ENCODE measurements at regions not wholly inside any gene's neighbourhood (a gene's known extent, or its start where the extent isn't known, plus 50 kb on each side); places are given as distances from the start of the nearest gene placed in this dataset.

DNA sequence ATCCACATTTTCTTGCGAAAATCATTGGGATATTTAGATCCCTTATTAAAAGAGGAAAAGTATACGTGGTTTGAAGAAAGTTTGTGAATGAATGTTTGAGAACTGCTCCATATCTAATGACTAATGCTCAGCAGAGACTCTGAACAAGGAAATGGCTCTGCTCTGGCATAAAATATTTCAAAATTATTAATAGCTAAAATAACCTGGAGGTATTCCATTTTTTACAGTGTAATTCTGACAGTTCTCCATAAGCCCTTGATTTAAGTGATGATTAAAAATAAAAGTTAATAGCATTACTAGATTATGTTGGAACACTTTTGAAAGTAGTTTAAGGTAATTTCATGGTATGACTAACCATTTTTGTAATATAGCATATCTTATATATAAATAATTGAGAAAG, 1276.9 kb upstream of the TENM3 start:
- Histone ChIP-seq H3K4me1 (ENCODE audit: control insufficient read depth, insufficient read depth, low read length) (no peaks in the 10 kb centered on the region), H3K27me3 (ENCODE audit: control insufficient read depth, insufficient read depth, low read length) (no peaks in the 10 kb centered on the region), H3K4me3 (ENCODE audit: low read length) (no peak overlapping the region), H3K36me3 (ENCODE audit: control insufficient read depth, insufficient read depth, low read length) (no peaks in the 10 kb centered on the region), H3K27ac (ENCODE audit: low read length) (no peak overlapping the region), H3K9me3 (ENCODE audit: control insufficient read depth, low read depth, low read length) (no peaks in the 10 kb centered on the region)
- no peak for DNase-seq
- 100% methylated on average over 2 of the region's 2 CpGs for WGBS (ENCODE audit: insufficient coverage, low lambda C conversion rate)

DNA sequence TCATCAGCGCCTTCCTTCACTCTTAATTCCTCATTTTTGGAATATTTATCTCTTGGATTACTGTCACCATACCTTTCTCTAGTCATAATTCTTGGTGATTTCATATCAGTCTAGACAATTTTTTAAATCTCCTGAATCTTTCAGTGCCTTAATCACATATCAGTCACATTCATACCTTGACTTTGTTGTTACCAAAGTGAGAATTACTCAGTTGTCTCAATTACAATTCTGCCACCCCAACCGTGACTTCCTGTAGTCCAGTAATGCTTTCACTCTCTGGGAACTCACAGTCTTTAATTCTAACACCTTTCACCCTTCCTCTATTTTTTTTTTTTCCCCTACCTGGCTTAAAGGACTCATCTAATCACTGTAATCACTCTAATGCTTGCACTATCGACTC, 1275.3 kb upstream of the TENM3 start:
- Histone ChIP-seq H3K4me1 (ENCODE audit: control insufficient read depth, insufficient read depth, low read length) (no peaks in the 10 kb centered on the region), H3K27ac (ENCODE audit: low read length) (no peak overlapping the region), H3K4me3 (ENCODE audit: low read length) (no peak overlapping the region), H3K36me3 (ENCODE audit: control insufficient read depth, insufficient read depth, low read length) (no peaks in the 10 kb centered on the region), H3K27me3 (ENCODE audit: control insufficient read depth, insufficient read depth, low read length) (no peaks in the 10 kb centered on the region), H3K9me3 (ENCODE audit: control insufficient read depth, low read depth, low read length) (no peaks in the 10 kb centered on the region)
- DNase-seq: no peak
- 80% methylated on average over 1 of the region's 3 CpGs for WGBS (ENCODE audit: insufficient coverage, low lambda C conversion rate)

DNA sequence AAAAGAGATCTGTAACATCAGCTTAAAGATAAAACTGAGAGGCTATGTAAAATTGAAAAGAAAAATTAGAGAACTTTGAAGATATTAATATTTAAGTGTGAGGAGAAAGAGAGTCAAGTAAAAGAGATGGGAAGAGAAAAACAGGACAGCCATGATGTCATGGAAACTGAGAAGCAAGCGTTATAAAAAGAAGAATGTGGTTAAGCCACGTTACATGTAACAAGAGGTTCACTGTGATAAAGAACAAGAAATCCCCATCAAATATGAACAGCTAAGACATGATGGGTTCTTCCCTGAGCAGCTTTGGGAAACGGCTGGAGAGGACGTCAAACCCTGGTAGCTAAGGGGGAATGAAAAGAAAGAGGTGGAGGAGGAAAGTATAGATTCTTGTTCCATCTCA, 1269.3 kb upstream of the TENM3 start:
- DNase-seq: no peak
- no peak overlapping the region for H3K4me3 ChIP-seq (ENCODE audit: low read length)
- H3K36me3 ChIP-seq (ENCODE audit: control insufficient read depth, insufficient read depth, low read length): no peaks in the 10 kb centered on the region
- H3K27ac ChIP-seq (ENCODE audit: low read length): no peak overlapping the region
- no peaks in the 10 kb centered on the region for H3K27me3 ChIP-seq (ENCODE audit: control insufficient read depth, insufficient read depth, low read length)
- no peaks in the 10 kb centered on the region for H3K9me3 ChIP-seq (ENCODE audit: control insufficient read depth, low read depth, low read length)
- 77% methylated on average over 2 of the region's 4 CpGs for WGBS (ENCODE audit: insufficient coverage, low lambda C conversion rate)
- no peaks in the 10 kb centered on the region for H3K4me1 ChIP-seq (ENCODE audit: control insufficient read depth, insufficient read depth, low read length)

DNA sequence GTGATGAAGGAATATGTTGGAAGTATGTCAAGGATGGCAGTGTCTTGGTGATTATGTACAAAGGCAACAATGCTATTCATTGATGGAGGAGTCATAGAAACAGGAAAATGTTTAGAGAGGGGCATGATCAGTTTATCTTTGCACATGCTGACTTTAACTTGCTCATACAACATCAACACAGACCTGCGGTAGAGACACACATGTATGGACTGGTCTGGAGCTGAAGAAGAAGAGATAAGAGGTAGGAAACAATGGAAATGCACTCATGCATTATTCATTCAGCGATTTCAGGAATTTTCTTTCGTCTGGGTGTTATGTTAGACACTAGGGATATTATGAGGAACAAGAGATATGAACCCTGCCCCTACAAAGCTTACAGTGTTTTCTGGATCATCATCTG, 1252.3 kb upstream of the TENM3 start:
- H3K27me3 ChIP-seq (ENCODE audit: control insufficient read depth, insufficient read depth, low read length): no peaks in the 10 kb centered on the region
- no peak overlapping the region for H3K27ac ChIP-seq (ENCODE audit: low read length)
- no peaks in the 10 kb centered on the region for H3K4me1 ChIP-seq (ENCODE audit: control insufficient read depth, insufficient read depth, low read length)
- no peaks in the 10 kb centered on the region for H3K36me3 ChIP-seq (ENCODE audit: control insufficient read depth, insufficient read depth, low read length)
- H3K9me3 ChIP-seq (ENCODE audit: control insufficient read depth, low read depth, low read length): no peaks in the 10 kb centered on the region
- no peak overlapping the region for H3K4me3 ChIP-seq (ENCODE audit: low read length)
- 80% methylated on average over 1 of the region's 3 CpGs for WGBS (ENCODE audit: insufficient coverage, low lambda C conversion rate)
- DNase-seq: no peak

DNA sequence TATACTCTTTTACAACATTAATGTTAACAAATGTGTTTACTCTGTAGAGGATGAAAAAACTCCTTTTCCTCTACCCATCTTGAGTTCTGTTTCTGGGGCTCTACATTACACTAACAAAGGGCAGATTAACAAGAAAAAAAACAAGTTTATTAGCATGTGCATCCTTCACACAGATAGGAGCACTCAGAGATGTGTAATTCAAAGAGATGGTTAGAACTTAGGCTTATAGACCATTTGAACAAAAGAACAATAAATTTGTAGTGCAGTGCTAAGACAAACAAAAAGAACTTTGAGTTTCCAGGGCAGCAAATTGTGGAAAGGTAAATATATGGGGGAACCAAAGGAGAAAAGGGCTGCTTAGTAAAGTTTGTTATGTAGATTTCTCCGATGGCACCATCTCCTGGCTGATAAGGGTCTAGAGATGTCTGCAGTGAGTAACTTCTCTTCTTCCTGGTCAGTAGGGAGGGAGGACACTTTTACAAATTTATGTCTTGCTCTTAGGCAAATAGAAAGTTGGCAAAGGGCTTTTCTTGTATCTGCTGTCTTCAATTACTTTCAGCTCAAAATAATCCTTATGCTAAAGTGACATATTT, 1249.9 kb upstream of the TENM3 start:
- no peak for DNase-seq
- Histone ChIP-seq H3K4me3 (ENCODE audit: low read length) (no peak overlapping the region), H3K4me1 (ENCODE audit: control insufficient read depth, insufficient read depth, low read length) (no peaks in the 10 kb centered on the region), H3K27ac (ENCODE audit: low read length) (no peak overlapping the region), H3K36me3 (ENCODE audit: control insufficient read depth, insufficient read depth, low read length) (no peaks in the 10 kb centered on the region), H3K27me3 (ENCODE audit: control insufficient read depth, insufficient read depth, low read length) (no peaks in the 10 kb centered on the region), H3K9me3 (ENCODE audit: control insufficient read depth, low read depth, low read length) (no peaks in the 10 kb centered on the region)
- no CpG with 5 or more reads among the region's 1 CpG for WGBS (ENCODE audit: insufficient coverage, low lambda C conversion rate)

DNA sequence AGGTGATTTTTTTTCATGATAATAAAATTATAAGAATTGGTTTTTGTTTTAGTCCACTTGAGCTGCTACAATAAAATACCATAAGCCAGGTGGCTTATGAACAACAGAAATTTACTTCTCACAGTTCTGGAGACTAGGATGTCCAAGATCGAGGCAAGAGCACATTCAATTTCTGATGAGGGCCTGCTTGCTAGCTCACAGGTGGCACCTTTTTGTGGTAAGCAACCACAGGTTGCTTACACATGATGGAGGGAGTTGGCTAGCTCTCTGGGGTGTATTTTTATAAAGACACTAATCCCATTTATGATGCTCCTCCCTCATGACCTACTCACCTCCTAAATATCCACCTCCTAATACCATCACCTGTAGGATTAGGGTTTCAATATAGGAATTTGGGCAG, 1248.5 kb upstream of the TENM3 start:
- Histone ChIP-seq H3K36me3 (ENCODE audit: control insufficient read depth, insufficient read depth, low read length) (no peaks in the 10 kb centered on the region), H3K9me3 (ENCODE audit: control insufficient read depth, low read depth, low read length) (no peaks in the 10 kb centered on the region), H3K27me3 (ENCODE audit: control insufficient read depth, insufficient read depth, low read length) (no peaks in the 10 kb centered on the region), H3K4me1 (ENCODE audit: control insufficient read depth, insufficient read depth, low read length) (no peaks in the 10 kb centered on the region), H3K4me3 (ENCODE audit: low read length) (no peak overlapping the region), H3K27ac (ENCODE audit: low read length) (no peak overlapping the region)
- no peak for DNase-seq
- no CpG with 5 or more reads among the region's 1 CpG for WGBS (ENCODE audit: insufficient coverage, low lambda C conversion rate)

DNA sequence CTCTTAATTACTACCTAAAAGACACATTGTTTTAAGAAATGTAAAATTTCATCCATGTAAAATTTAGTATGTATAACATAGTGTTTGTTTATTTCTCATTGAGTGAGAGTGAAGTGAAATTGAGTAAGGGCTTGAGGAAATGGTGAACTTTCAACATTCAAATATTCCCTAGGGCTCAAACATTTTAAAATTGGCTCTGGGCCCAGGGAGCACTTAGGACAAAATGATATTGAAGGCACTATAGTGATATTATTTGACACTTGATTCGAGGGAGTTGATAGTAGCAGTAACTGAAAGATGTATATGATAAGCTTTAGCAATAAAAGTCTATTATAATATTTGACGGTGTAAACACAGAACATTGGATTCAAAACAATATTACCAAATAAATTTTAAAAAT, 1244.0 kb upstream of the TENM3 start:
- no peak for DNase-seq
- Histone ChIP-seq H3K4me1 (ENCODE audit: control insufficient read depth, insufficient read depth, low read length) (no peaks in the 10 kb centered on the region), H3K4me3 (ENCODE audit: low read length) (no peak overlapping the region), H3K9me3 (ENCODE audit: control insufficient read depth, low read depth, low read length) (no peaks in the 10 kb centered on the region), H3K36me3 (ENCODE audit: control insufficient read depth, insufficient read depth, low read length) (no peaks in the 10 kb centered on the region), H3K27me3 (ENCODE audit: control insufficient read depth, insufficient read depth, low read length) (no peaks in the 10 kb centered on the region), H3K27ac (ENCODE audit: low read length) (no peak overlapping the region)
- 0% methylated on average over 1 of the region's 2 CpGs for WGBS (ENCODE audit: insufficient coverage, low lambda C conversion rate)

DNA sequence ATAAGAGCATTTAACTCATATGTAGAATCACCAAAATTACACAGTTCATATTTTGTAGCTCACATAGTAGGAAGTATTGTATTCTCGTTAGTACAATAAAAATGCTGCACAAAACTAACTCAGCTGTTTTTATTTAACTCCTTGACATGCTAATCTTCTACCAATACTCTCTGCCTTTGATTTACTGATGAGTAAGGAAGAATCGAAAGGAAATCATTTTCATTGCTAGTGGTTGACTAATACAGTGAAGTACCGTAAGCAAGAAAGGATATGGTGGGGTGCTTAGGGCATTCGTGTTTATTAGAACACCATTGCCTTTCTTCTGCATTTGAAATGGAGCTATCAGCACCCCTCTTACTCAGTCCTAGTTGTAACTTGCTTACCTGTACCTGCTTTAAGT, 1239.1 kb upstream of the TENM3 start:
- Histone ChIP-seq H3K27me3 (ENCODE audit: control insufficient read depth, insufficient read depth, low read length) (no peaks in the 10 kb centered on the region), H3K4me1 (ENCODE audit: control insufficient read depth, insufficient read depth, low read length) (no peaks in the 10 kb centered on the region), H3K4me3 (ENCODE audit: low read length) (no peak overlapping the region), H3K27ac (ENCODE audit: low read length) (no peak overlapping the region), H3K36me3 (ENCODE audit: control insufficient read depth, insufficient read depth, low read length) (no peaks in the 10 kb centered on the region), H3K9me3 (ENCODE audit: control insufficient read depth, low read depth, low read length) (no peaks in the 10 kb centered on the region)
- DNase-seq: no peak
- WGBS (ENCODE audit: insufficient coverage, low lambda C conversion rate): 100% methylated on average over 2 of the region's 4 CpGs

DNA sequence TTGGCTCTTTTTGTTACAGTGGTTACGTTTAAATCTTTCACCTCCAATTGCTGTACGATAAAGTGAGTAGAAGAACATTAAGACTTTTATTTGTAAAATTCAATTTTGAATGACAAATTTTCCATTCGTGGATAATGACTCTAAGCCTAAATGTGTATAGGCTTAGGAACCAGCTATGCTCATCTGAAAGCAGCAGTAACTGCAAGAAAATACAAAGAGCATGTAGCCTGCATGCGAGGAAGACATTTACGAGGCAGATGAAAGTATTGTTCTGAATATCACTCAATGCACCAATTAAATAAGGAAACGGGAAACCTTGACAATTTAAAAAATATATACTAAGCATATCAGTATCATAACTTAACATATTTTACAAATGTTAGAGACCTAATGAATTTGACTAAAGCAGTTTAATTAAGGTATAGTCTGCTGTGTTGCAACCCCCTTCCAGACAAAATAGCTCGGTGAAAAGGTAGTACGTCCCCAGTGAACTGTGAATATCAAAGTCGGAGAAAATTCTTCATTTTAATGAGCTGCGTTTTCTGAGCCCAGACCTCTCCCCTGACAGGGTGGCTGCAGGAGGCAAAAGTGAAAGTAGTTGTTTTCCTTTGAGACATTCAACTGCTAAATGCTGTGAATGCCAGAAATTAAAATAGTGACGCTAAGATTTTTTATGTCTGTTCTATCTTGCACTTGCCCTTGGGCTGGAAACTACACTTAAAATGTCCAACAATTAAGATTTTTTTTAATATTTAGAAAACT, 1236.5 kb upstream of the TENM3 start:
- no peaks in the 10 kb centered on the region for H3K27me3 ChIP-seq (ENCODE audit: control insufficient read depth, insufficient read depth, low read length)
- H3K4me1 ChIP-seq (ENCODE audit: control insufficient read depth, insufficient read depth, low read length): no peaks in the 10 kb centered on the region
- H3K9me3 ChIP-seq (ENCODE audit: control insufficient read depth, low read depth, low read length): no peaks in the 10 kb centered on the region
- H3K36me3 ChIP-seq (ENCODE audit: control insufficient read depth, insufficient read depth, low read length): no peaks in the 10 kb centered on the region
- no peak for DNase-seq
- H3K27ac ChIP-seq (ENCODE audit: low read length): no peak overlapping the region
- WGBS (ENCODE audit: insufficient coverage, low lambda C conversion rate): 68% methylated on average over 5 of the region's 11 CpGs
- no peak overlapping the region for H3K4me3 ChIP-seq (ENCODE audit: low read length)

DNA sequence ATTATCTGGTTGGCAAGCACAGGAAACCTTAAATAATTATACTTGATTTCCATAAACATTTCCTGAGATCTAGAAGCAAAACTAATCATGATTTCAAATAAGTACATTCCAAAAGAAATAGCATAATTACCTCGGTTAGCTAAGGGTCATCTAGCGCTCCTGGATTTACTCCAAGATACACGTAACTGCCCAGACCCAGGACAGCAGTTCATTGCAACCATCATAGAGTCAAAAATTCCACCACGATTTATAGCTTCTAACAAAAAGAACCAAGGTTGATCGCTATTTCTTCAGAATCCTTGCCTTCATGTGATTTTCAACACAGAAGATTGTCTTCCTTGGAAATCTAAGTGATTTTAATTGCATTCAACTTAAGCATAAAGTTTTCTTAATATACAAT, 1235.5 kb upstream of the TENM3 start:
- 89% methylated on average over 3 of the region's 5 CpGs for WGBS (ENCODE audit: insufficient coverage, low lambda C conversion rate)
- Histone ChIP-seq H3K36me3 (ENCODE audit: control insufficient read depth, insufficient read depth, low read length) (no peaks in the 10 kb centered on the region), H3K27me3 (ENCODE audit: control insufficient read depth, insufficient read depth, low read length) (no peaks in the 10 kb centered on the region), H3K27ac (ENCODE audit: low read length) (no peak overlapping the region), H3K9me3 (ENCODE audit: control insufficient read depth, low read depth, low read length) (no peaks in the 10 kb centered on the region), H3K4me1 (ENCODE audit: control insufficient read depth, insufficient read depth, low read length) (no peaks in the 10 kb centered on the region), H3K4me3 (ENCODE audit: low read length) (no peak overlapping the region)
- DNase-seq: no peak

DNA sequence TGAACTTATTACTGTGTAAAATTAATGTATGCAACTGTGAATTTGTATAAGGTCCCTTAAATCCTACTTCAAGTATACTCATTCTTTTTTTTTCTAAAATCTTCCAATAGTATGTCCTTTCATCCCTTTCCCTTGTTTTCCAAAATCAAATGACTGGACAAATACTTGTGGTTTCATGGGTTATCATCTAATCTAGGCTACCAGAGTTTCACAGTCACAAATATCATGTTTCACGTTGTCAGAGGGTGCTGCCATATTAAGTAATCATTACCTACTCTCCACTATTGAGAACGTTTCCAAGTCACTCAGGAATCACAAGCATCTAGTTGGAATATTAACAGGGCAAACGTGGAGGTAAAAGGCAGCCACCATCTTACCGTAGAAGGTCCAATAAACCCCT, 1235.0 kb upstream of the TENM3 start:
- Histone ChIP-seq H3K9me3 (ENCODE audit: control insufficient read depth, low read depth, low read length) (no peaks in the 10 kb centered on the region), H3K27ac (ENCODE audit: low read length) (no peak overlapping the region), H3K36me3 (ENCODE audit: control insufficient read depth, insufficient read depth, low read length) (no peaks in the 10 kb centered on the region), H3K4me1 (ENCODE audit: control insufficient read depth, insufficient read depth, low read length) (no peaks in the 10 kb centered on the region), H3K4me3 (ENCODE audit: low read length) (no peak overlapping the region), H3K27me3 (ENCODE audit: control insufficient read depth, insufficient read depth, low read length) (no peaks in the 10 kb centered on the region)
- no peak for DNase-seq
- WGBS (ENCODE audit: insufficient coverage, low lambda C conversion rate): 21% methylated on average over 2 of the region's 4 CpGs
